ENCODE measurements at regions not wholly inside any gene's neighbourhood (a gene's known extent, or its start where the extent isn't known, plus 50 kb on each side); places are given as distances from the start of the nearest gene placed in this dataset.

DNA sequence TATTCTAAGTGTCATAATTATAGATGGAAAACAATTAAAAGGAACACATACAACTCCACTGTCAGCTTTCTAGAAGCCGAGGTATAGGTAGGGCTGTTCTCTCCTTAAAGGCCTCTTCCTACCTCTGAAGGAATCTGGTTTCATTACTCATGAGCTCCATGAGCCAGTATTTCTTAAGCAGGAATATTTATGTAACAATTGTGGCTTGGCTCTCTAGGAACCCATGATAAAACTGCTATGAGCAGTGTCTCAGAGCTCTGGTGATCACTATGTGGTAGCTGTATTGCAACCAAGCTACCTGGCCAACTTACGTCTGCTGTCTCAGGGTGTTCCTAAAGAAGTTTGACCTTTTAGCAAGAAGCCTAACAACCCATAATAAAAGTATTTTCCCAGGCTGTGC is 157.7 kb downstream of the CEP120 start:
- Histone ChIP-seq H3K4me1 (ENCODE audit: insufficient read depth, low read length) (no peaks in the 10 kb centered on the region), H3K27me3 (ENCODE audit: control insufficient read depth in 1 of 2, insufficient read depth in 2 of 2, low read length in 2 of 2) (no peaks in the 10 kb centered on the region), H3K27ac (ENCODE audit: low read depth in 1 of 2, low read length in 2 of 2) (no peak overlapping the region), H3K9me3 (ENCODE audit: control insufficient read depth in 1 of 2, insufficient read depth in 1 of 2, low read length in 2 of 2) (no peaks in the 10 kb centered on the region), H3K36me3 (ENCODE audit: insufficient read depth, low read length) (no peaks in the 10 kb centered on the region), H3K4me3 (ENCODE audit: low read length) (no peak overlapping the region)
- ATAC-seq (ENCODE audit: poor library complexity) (no peak), DNase-seq (no peak)
- Mint-ChIP-seq H3K36me3 (ENCODE audit: low read depth) (no peaks in the 10 kb centered on the region), H3K27me3 (no peaks in the 10 kb centered on the region), H3K4me3 (no peak overlapping the region), H3K4me1 (ENCODE audit: low read depth) (no peaks in the 10 kb centered on the region), H3K27ac (no peak overlapping the region), H3K9me3 (no peaks in the 10 kb centered on the region)
- ChIA-PET CTCF (no interaction called here), POLR2A (no interaction called here)
- intact Hi-C loops (cut with DNase I, micrococcal nuclease), result no loop called here
- TF ChIP-seq, protein P1, sequence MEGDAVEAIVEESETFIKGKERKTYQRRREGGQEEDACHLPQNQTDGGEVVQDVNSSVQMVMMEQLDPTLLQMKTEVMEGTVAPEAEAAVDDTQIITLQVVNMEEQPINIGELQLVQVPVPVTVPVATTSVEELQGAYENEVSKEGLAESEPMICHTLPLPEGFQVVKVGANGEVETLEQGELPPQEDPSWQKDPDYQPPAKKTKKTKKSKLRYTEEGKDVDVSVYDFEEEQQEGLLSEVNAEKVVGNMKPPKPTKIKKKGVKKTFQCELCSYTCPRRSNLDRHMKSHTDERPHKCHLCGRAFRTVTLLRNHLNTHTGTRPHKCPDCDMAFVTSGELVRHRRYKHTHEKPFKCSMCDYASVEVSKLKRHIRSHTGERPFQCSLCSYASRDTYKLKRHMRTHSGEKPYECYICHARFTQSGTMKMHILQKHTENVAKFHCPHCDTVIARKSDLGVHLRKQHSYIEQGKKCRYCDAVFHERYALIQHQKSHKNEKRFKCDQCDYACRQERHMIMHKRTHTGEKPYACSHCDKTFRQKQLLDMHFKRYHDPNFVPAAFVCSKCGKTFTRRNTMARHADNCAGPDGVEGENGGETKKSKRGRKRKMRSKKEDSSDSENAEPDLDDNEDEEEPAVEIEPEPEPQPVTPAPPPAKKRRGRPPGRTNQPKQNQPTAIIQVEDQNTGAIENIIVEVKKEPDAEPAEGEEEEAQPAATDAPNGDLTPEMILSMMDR (IDR thresholded peaks at IDR 0.05), result no peak

DNA sequence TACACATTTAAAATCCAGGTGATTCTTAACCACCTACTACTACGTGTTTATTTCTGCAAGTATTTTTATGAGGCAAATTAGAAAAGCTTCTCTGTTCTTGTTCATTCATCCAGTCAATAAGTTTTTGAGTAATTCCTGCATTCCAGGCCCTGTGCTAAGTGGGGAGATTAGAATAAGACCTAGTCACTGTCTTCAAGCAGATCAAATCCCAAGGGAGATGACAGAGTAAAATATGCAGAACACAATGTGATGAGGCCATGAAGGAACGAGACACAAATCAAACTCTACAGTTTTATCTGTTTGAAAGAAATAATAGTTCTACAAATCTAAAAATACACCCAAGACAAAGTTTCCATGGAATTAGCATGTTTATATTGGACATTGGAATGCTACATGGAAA is 158.8 kb downstream of the CEP120 start:
- Histone ChIP-seq H3K4me1 (ENCODE audit: insufficient read depth, low read length) (no peaks in the 10 kb centered on the region), H3K4me3 (ENCODE audit: low read length) (no peak overlapping the region), H3K9me3 (ENCODE audit: control insufficient read depth in 1 of 2, insufficient read depth in 1 of 2, low read length in 2 of 2) (no peaks in the 10 kb centered on the region), H3K27ac (ENCODE audit: low read depth in 1 of 2, low read length in 2 of 2) (no peak overlapping the region), H3K27me3 (ENCODE audit: control insufficient read depth in 1 of 2, insufficient read depth in 2 of 2, low read length in 2 of 2) (no peaks in the 10 kb centered on the region), H3K36me3 (ENCODE audit: insufficient read depth, low read length) (no peaks in the 10 kb centered on the region)
- Mint-ChIP-seq H3K4me1 (ENCODE audit: low read depth) (no peaks in the 10 kb centered on the region), H3K9me3 (no peaks in the 10 kb centered on the region), H3K27me3 (peaks cover 5% of the 10 kb centered on the region), H3K36me3 (ENCODE audit: low read depth) (no peaks in the 10 kb centered on the region), H3K4me3 (no peak overlapping the region), H3K27ac (no peak overlapping the region)
- CTCF ChIA-PET, result no interaction called here
- POLR2A ChIA-PET, result no interaction called here
- no peak for DNase-seq
- intact Hi-C loops (cut with DNase I, micrococcal nuclease), result no loop called here
- ATAC-seq (ENCODE audit: poor library complexity), result no peak
- TF ChIP-seq, protein P1 (IDR thresholded peaks at IDR 0.05), result no peak

GRCh38 chr5:123263859-123264258 is 159.3 kb downstream of the CEP120 start:
- no peak overlapping the region for H3K4me3 ChIP-seq (ENCODE audit: low read length)

More at GRCh38 chr5:123263859-123264258, 159.3 kb downstream of the CEP120 start:
- Mint-ChIP-seq H3K36me3 (ENCODE audit: low read depth) (no peaks in the 10 kb centered on the region), H3K9me3 (no peaks in the 10 kb centered on the region), H3K27me3 (peaks cover 5% of the 10 kb centered on the region), H3K27ac (no peak overlapping the region), H3K4me3 (no peak overlapping the region), H3K4me1 (ENCODE audit: low read depth) (no peaks in the 10 kb centered on the region)
- TF ChIP-seq, protein P1 (IDR thresholded peaks at IDR 0.05), result no peak
- intact Hi-C loops (cut with DNase I, micrococcal nuclease), result no loop called here
- ATAC-seq (ENCODE audit: poor library complexity) (no peak), DNase-seq (no peak)
- ChIA-PET POLR2A (no interaction called here), CTCF (no interaction called here)
- Histone ChIP-seq H3K4me1 (ENCODE audit: insufficient read depth, low read length) (no peaks in the 10 kb centered on the region), H3K36me3 (ENCODE audit: insufficient read depth, low read length) (no peaks in the 10 kb centered on the region), H3K27me3 (ENCODE audit: control insufficient read depth in 1 of 2, insufficient read depth in 2 of 2, low read length in 2 of 2) (no peaks in the 10 kb centered on the region), H3K9me3 (ENCODE audit: control insufficient read depth in 1 of 2, insufficient read depth in 1 of 2, low read length in 2 of 2) (peaks cover 0 to 3% of the 10 kb centered on the region in 2 experiments), H3K27ac (ENCODE audit: low read depth in 1 of 2, low read length in 2 of 2) (no peak overlapping the region)
